K562 (cell line): ENCODE measurements at regions not wholly inside any gene's neighbourhood (a gene's known extent, or its start where the extent isn't known, plus 50 kb on each side); places are given as distances from the start of the nearest gene placed in this dataset.
A peak's percentile ranks its signal among the peaks of the same experiment; 100 is the strongest.

ENCODE experiments used
- CBX3 ChIP-seq, 2 experiments: IDR thresholded peaks; 1 replicate in 1 of 2; 2 replicates in 1 of 2; pipeline ENCODE4 v1.6.1; 2012; ENCODE audit warnings: inconsistent platforms in 2 of 2, low read length in 2 of 2, borderline replicate concordance in 1 of 2, control low read depth in 1 of 2
- DDX20 ChIP-seq: fragments of 450-650 bp; IDR thresholded peaks from 2 replicates; pipeline ENCODE4 v1.6.1; 2016; ENCODE audit warnings: missing genetic modification characterization, low read depth, mild to moderate bottlenecking, missing compliant biosample characterization, moderate library complexity
- EHMT2 ChIP-seq: fragments of 450-650 bp; IDR thresholded peaks from 2 replicates; pipeline ENCODE4 v1.6.1; 2018; ENCODE audit warnings: antibody characterized with exemption
- FUS ChIP-seq: fragments of 200-400 bp; formaldehyde crosslinking; optimal IDR thresholded peaks from 2 replicates; pipeline ENCODE3; 2017; ENCODE audit warnings: low read depth, low read length
- KHSRP ChIP-seq: fragments of 450-650 bp; IDR thresholded peaks from 2 replicates; pipeline ENCODE4 v1.6.1; 2017
- KLF1 ChIP-seq: fragments of 450-650 bp; IDR thresholded peaks from 2 replicates; pipeline ENCODE4 v1.6.1; 2016; ENCODE audit warnings: missing genetic modification characterization, missing compliant biosample characterization
- LEF1 ChIP-seq: fragments of 450-650 bp; IDR thresholded peaks from 2 replicates; pipeline ENCODE4 v1.6.1; 2016; ENCODE audit warnings: mild to moderate bottlenecking
- MCM2 ChIP-seq: fragments of 450-650 bp; IDR thresholded peaks from 2 replicates; pipeline ENCODE4 v1.6.1; 2017; ENCODE audit warnings: low read depth, mild to moderate bottlenecking
- MTF1 ChIP-seq: fragments of 250-450 bp; sonication (Bioruptor Pico); IDR thresholded peaks from 2 replicates; pipeline ENCODE4 v1.9.0; 2021; ENCODE audit warnings: moderate library complexity, mild to moderate bottlenecking, inconsistent platforms, borderline replicate concordance
- NFIC ChIP-seq: fragments of 450-650 bp; IDR thresholded peaks from 2 replicates; pipeline ENCODE4 v1.6.1; 2017; ENCODE audit warnings: mild to moderate bottlenecking, inconsistent platforms
- NFYB ChIP-seq: IDR thresholded peaks from 2 replicates; pipeline ENCODE4 v1.6.1; 2011; ENCODE audit warnings: mild to moderate bottlenecking, moderate library complexity; ENCODE audit not compliant: insufficient read length; ENCODE audit errors: extremely low read depth
- POLR3G ChIP-seq: IDR thresholded peaks from 2 replicates; pipeline ENCODE4 v1.6.1; 2011; ENCODE audit not compliant: insufficient read length, insufficient replicate concordance; ENCODE audit errors: extremely low read depth
- PYGO2 ChIP-seq: fragments of 450-650 bp; IDR thresholded peaks from 2 replicates; pipeline ENCODE4 v1.6.1; 2016; ENCODE audit warnings: mild to moderate bottlenecking, missing genetic modification characterization, moderate library complexity, missing compliant biosample characterization
- RBM17 ChIP-seq: fragments of 200-400 bp; formaldehyde crosslinking; IDR thresholded peaks from 2 replicates; pipeline ENCODE4 v1.6.1; 2017; ENCODE audit warnings: low read depth, mild to moderate bottlenecking, low read length, borderline replicate concordance
- RBM34 ChIP-seq: fragments of 200-400 bp; formaldehyde crosslinking; IDR thresholded peaks from 2 replicates; pipeline ENCODE4 v1.6.1; 2018; ENCODE audit warnings: low read length, borderline replicate concordance; ENCODE audit not compliant: insufficient read depth
- SMARCA5 ChIP-seq: fragments of 450-650 bp; IDR thresholded peaks from 2 replicates; pipeline ENCODE4 v1.6.1; 2016
- TSHZ1 ChIP-seq: fragments of 250-450 bp; sonication (Bioruptor Pico); IDR thresholded peaks from 2 replicates; pipeline ENCODE4 v1.4.0; 2020; ENCODE audit warnings: mild to moderate bottlenecking, moderate library complexity
- YY1 ChIP-seq, 3 experiments: IDR thresholded peaks; 2 replicates each; pipeline ENCODE4 v1.6.1; 2011; ENCODE audit warnings: low read length in 2 of 3, mild to moderate bottlenecking in 2 of 3, moderate library complexity in 2 of 3, borderline replicate concordance in 1 of 3, control low read depth in 1 of 3, low read depth in 1 of 3; ENCODE audit not compliant: insufficient read depth in 3 of 3, insufficient replicate concordance in 2 of 3, control insufficient read depth in 1 of 3, insufficient read length in 1 of 3; ENCODE audit errors: extremely low read depth in 1 of 3
- ZNF133 ChIP-seq: fragments of 250-450 bp; sonication (Bioruptor Pico); IDR thresholded peaks from 2 replicates; pipeline ENCODE4 v1.4.0; 2020; ENCODE audit warnings: mild to moderate bottlenecking
- ZNF146 ChIP-seq: IDR thresholded peaks from one replicate; pipeline ENCODE4 v1.6.1; 2018; ENCODE audit warnings: missing compliant biosample characterization; ENCODE audit not compliant: unreplicated experiment
- ZNF780A ChIP-seq: fragments of 250-450 bp; sonication (Bioruptor Pico); IDR thresholded peaks from 2 replicates; pipeline ENCODE4 v1.5.0; 2021; ENCODE audit warnings: mild to moderate bottlenecking

- TF ChIP-seq TSHZ1 (CRISPR knock-in tag) (no peak), PYGO2 (tag) (peak; percentile 88), ZNF133 (CRISPR knock-in tag) (no peak), POLR3G (no peak), ZNF146 (CRISPR knock-in tag) (no peak), DDX20 (tag) (peak; percentile 41; the same call in 1 of the 2 replicates), YY1 (IDR thresholded peaks at IDR 0.05; ENCODE audit: borderline replicate concordance in 1 of 3, control insufficient read depth in 1 of 3, extremely low read depth in 1 of 3, insufficient read depth in 3 of 3, insufficient read length in 1 of 3, insufficient replicate concordance in 2 of 3, low read depth in 1 of 3, low read length in 2 of 3) (peak in 1 of 3 experiments; percentile 43), SMARCA5 (no peak), CBX3 (IDR thresholded peaks at IDR 0.05; ENCODE audit: borderline replicate concordance in 1 of 2, low read length in 2 of 2) (peak in 1 of 2 experiments; percentile 77; a peak in 2 of 3 replicates), MTF1 (no peak), ZNF780A (CRISPR knock-in tag) (no peak), KLF1 (tag) (no peak), MCM2 (no peak), FUS (no peak), RBM34 (no peak), LEF1 (peak; percentile 98), EHMT2 (peak; percentile 93), NFIC (peak; percentile 92), NFYB (no peak), RBM17 (no peak), KHSRP (peak; percentile 93)
Measured at GRCh38 chr3:168157099-168157700, 61.5 kb upstream of the GOLIM4 start (continued).
